ENCODE measurements at regions not wholly inside any gene's neighbourhood (a gene's known extent, or its start where the extent isn't known, plus 50 kb on each side); places are given as distances from the start of the nearest gene placed in this dataset.

- Histone ChIP-seq H3K27ac (no peak overlapping the region), H3K9me3 (no peaks in the 10 kb centered on the region), H3K4me3 (no peak overlapping the region), H3K27me3 (no peaks in the 10 kb centered on the region), H3K36me3 (ENCODE audit: low read depth, missing control alignments) (no peaks in the 10 kb centered on the region), H3K4me1 (no peaks in the 10 kb centered on the region)
- TF ChIP-seq POLR2A (IDR thresholded peaks at IDR 0.05) (no peak), CTCF (IDR thresholded peaks at IDR 0.05) (no peak)
- WGBS, 2 donors = 78 to 100% methylated on average over 1 of the region's 1 CpG
- intact Hi-C loops (cut with DNase I; ENCODE audit: low total_unique reads) = no loop called here
- no peak for DNase-seq
These were observed 56.1 kb upstream of the PIP5K1B start for GRCh38 chr9:68648971-68649370.

GRCh38 chr9:68651280-68651893, 53.7 kb upstream of the PIP5K1B start:
- Histone ChIP-seq H3K4me1 (no peaks in the 10 kb centered on the region), H3K36me3 (ENCODE audit: low read depth, missing control alignments) (no peaks in the 10 kb centered on the region), H3K27me3 (no peaks in the 10 kb centered on the region), H3K4me3 (no peak overlapping the region), H3K9me3 (no peaks in the 10 kb centered on the region), H3K27ac (no peak overlapping the region)
- no peak for DNase-seq
- intact Hi-C loops (cut with DNase I; ENCODE audit: low total_unique reads) = no loop called here
- no peak for TF ChIP-seq POLR2A (IDR thresholded peaks at IDR 0.05)
- TF ChIP-seq CTCF (IDR thresholded peaks at IDR 0.05) = no peak
- WGBS, 2 donors = 88 to 91% methylated on average over 3 of the region's 3 CpGs

- TF ChIP-seq POLR2A (IDR thresholded peaks at IDR 0.05) = no peak
- no peak for TF ChIP-seq CTCF (IDR thresholded peaks at IDR 0.05)
- Histone ChIP-seq H3K27me3 (no peaks in the 10 kb centered on the region), H3K4me3 (no peak overlapping the region), H3K36me3 (ENCODE audit: low read depth, missing control alignments) (no peaks in the 10 kb centered on the region), H3K27ac (no peak overlapping the region), H3K9me3 (no peaks in the 10 kb centered on the region), H3K4me1 (no peaks in the 10 kb centered on the region)
- DNase-seq = no peak
- intact Hi-C loops (cut with DNase I; ENCODE audit: low total_unique reads) = no loop called here
- WGBS, 2 donors = 80 to 91% methylated on average over 6 of the region's 6 CpGs
These were observed 51.9 kb upstream of the PIP5K1B start for GRCh38 chr9:68653141-68653595.

GRCh38 chr9:68654075-68654474, 51.0 kb upstream of the PIP5K1B start:
- intact Hi-C loops (cut with DNase I; ENCODE audit: low total_unique reads) = no loop called here
- no peaks in the 10 kb centered on the region for H3K9me3 ChIP-seq

More at GRCh38 chr9:68654075-68654474, 51.0 kb upstream of the PIP5K1B start:
- 85 to 87% methylated on average over 5 of the region's 5 CpGs for WGBS, 2 donors
- Histone ChIP-seq H3K27me3 (no peaks in the 10 kb centered on the region), H3K27ac (no peak overlapping the region), H3K4me3 (no peak overlapping the region), H3K4me1 (no peaks in the 10 kb centered on the region), H3K36me3 (ENCODE audit: low read depth, missing control alignments) (no peaks in the 10 kb centered on the region)
- TF ChIP-seq POLR2A (IDR thresholded peaks at IDR 0.05) = no peak
- no peak for TF ChIP-seq CTCF (IDR thresholded peaks at IDR 0.05)
- DNase-seq = no peak

Data from testis (tissue), 2 donors.